ENCODE measurements at regions not wholly inside any gene's neighbourhood (a gene's known extent, or its start where the extent isn't known, plus 50 kb on each side); places are given as distances from the start of the nearest gene placed in this dataset.
"Not testable (repeated sequence)": the region's sequence is repeated elsewhere in the genome, so short reads cannot be mapped to it uniquely, and the experiment has no call there.

GRCh38 chr14:87257421-87257820, 735.6 kb downstream of the GALC start:
- peaks cover 42% of the 10 kb centered on the region for H3K9me3 Mint-ChIP-seq
- H3K4me1 Mint-ChIP-seq (ENCODE audit: low read depth) = no peaks in the 10 kb centered on the region
- H3K36me3 Mint-ChIP-seq (ENCODE audit: low read depth) = no peaks in the 10 kb centered on the region
- no peak for DNase-seq
- no peak overlapping the region for H3K27ac Mint-ChIP-seq
- H3K27me3 Mint-ChIP-seq (ENCODE audit: insufficient read depth) = no peaks in the 10 kb centered on the region; the same call in 1 of the 2 replicates
- no peak overlapping the region for H3K4me3 Mint-ChIP-seq
- no peak for TF ChIP-seq CTCF (IDR thresholded peaks at IDR 0.05)

DNA sequence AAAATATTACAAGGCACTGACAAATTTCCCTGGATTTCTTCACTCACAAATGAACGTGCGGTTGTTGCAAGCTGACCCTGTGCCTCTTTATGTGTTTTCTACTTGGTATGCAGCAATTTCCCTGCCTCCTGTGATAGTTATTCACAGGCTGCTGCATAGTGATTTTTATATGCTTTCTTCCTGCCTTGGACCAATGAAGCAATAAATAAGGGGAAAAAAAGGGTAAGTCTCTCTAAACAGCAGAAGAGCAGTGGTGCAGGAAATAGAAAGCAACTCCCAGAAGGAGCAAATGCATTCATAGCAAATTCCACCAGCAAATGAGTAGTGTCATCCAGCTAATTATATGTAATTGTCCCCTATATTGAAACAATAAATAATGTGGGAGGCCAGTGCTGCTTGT, 737.9 kb downstream of the GALC start:
- no peak for TF ChIP-seq CTCF (IDR thresholded peaks at IDR 0.05)
- Mint-ChIP-seq H3K27ac (no peak overlapping the region), H3K27me3 (ENCODE audit: insufficient read depth) (no peaks in the 10 kb centered on the region; the same call in 1 of the 2 replicates), H3K9me3 (peaks cover 39% of the 10 kb centered on the region), H3K36me3 (ENCODE audit: low read depth) (no peaks in the 10 kb centered on the region), H3K4me1 (ENCODE audit: low read depth) (no peaks in the 10 kb centered on the region), H3K4me3 (no peak overlapping the region)
- DNase-seq = no peak

- TF ChIP-seq CTCF (IDR thresholded peaks at IDR 0.05) = no peak
These were observed 738.6 kb downstream of the GALC start for GRCh38 chr14:87254331-87254874.

GRCh38 chr14:87253791-87254190, 739.2 kb downstream of the GALC start:
- H3K36me3 Mint-ChIP-seq (ENCODE audit: low read depth); H3K27ac Mint-ChIP-seq; DNase-seq; H3K4me1 Mint-ChIP-seq (ENCODE audit: low read depth); H3K27me3 Mint-ChIP-seq (ENCODE audit: insufficient read depth); H3K4me3 Mint-ChIP-seq: not testable (repeated sequence)
- H3K9me3 Mint-ChIP-seq = peaks cover 31% of the 10 kb centered on the region

More at GRCh38 chr14:87254331-87254874, 738.6 kb downstream of the GALC start:
- Mint-ChIP-seq H3K4me1 (ENCODE audit: low read depth) (no peaks in the 10 kb centered on the region), H3K27me3 (ENCODE audit: insufficient read depth) (no peaks in the 10 kb centered on the region; the same call in 1 of the 2 replicates), H3K9me3 (peaks cover 32% of the 10 kb centered on the region), H3K36me3 (ENCODE audit: low read depth) (no peaks in the 10 kb centered on the region), H3K27ac (no peak overlapping the region), H3K4me3 (no peak overlapping the region)
- no peak for DNase-seq

DNA sequence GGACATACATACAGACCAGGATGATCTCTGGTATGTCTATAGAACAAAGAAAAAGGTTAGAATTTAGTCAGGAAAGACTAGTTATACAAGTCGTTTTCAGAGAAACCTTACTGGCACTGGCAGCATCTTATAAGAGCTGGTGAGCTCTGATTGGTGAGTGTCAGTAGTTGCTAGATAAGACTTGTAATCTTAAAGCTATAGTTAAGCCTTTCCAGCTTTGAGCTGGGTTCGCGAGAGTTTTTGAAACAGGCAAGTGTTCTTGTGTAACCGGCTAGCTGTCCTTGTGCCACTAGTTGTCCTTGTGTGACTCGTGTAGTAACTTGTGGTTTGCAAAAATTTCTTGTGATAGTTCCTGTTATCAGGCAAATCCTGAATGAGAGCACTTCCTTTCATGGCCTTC, 740.9 kb downstream of the GALC start:
- peaks cover 35% of the 10 kb centered on the region for H3K9me3 Mint-ChIP-seq

DNA sequence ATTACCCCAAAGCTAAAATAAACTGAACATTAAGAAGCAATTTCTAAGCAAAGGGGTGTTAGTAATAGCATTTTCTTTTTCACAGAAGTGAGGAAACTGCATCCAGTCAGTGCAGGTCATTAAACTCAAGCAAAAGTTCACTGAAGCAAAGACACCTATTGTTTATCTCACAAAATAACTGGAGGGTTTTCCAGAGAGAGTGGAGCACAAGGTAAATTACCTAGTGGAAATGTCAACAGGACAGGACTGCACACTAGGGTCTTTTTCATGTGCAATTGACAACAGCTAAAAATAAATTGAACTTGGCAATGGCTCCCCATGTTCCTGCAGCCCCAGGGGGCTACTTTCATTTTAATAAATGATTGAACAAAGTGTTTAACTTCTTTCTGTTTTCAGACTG, 742.0 kb downstream of the GALC start:
- Mint-ChIP-seq H3K4me1 (ENCODE audit: low read depth) (no peaks in the 10 kb centered on the region), H3K27me3 (ENCODE audit: insufficient read depth) (no peaks in the 10 kb centered on the region), H3K36me3 (ENCODE audit: low read depth) (no peaks in the 10 kb centered on the region), H3K4me3 (no peak overlapping the region), H3K9me3 (peaks cover 38% of the 10 kb centered on the region), H3K27ac (no peak overlapping the region)
- no peak for DNase-seq
- TF ChIP-seq CTCF (IDR thresholded peaks at IDR 0.05) = no peak

More for the DNA sequence above, 740.9 kb downstream of the GALC start:
- no peak for DNase-seq
- no peak overlapping the region for H3K27ac Mint-ChIP-seq
- no peaks in the 10 kb centered on the region for H3K4me1 Mint-ChIP-seq (ENCODE audit: low read depth)
- H3K36me3 Mint-ChIP-seq (ENCODE audit: low read depth) = no peaks in the 10 kb centered on the region
- H3K4me3 Mint-ChIP-seq = no peak overlapping the region
- no peaks in the 10 kb centered on the region; the same call in 1 of the 2 replicates for H3K27me3 Mint-ChIP-seq (ENCODE audit: insufficient read depth)
- no peak for TF ChIP-seq CTCF (IDR thresholded peaks at IDR 0.05)
